Left renal cortex interstitium (tissue), 4 donors: ENCODE measurements at regions not wholly inside any gene's neighbourhood (a gene's known extent, or its start where the extent isn't known, plus 50 kb on each side); places are given as distances from the start of the nearest gene placed in this dataset.
"Not testable (repeated sequence)": the region's sequence is repeated elsewhere in the genome, so short reads cannot be mapped to it uniquely, and the experiment has no call there.

Experiments used
- DNase-seq, 4 donors: peaks; one replicate each; pipeline ENCODE4 v3.0.0-alpha.2; 2013; ENCODE audit warnings: low read depth in 4 of 4, low spot score in 2 of 4, missing footprints in 1 of 4

DNA sequence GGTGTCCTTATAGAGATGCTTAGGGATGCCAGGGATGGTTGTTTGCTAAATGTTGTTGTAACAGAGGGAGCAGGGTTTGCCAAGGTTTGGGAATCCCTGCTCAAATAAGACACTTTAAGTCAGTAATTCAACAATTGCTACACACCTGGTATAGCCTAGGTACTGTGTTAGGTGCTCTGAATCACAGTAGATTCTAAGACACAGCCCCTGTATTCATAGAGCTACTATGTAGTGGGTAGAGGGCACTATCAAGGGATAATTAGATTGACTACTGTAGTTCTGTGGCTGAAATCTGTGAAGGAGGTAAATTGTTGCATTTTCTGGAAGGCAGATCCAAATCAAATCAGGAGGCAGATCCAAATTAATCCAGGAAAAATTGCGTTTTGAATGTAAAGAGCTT, 149.2 kb downstream of the C12orf75 start:
- DNase-seq: no peak

DNA sequence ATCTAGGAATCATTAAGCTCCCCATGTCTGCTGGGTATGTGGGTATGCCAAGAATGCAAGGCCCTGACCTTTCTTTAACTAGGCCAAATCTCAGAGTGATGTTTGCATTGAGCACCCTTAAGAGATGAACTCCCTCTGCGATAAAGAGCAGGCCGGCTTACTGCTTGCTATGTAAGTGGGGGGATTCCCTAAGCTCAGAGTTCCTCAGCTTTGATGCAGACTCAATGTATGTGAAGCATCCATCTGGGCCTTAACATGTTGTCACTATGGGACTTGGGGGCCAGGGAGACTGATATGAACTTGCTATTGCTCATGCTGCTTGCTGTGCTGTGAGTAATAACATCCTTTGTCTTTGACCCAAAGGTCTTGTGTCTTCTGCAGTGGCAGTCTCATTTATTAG, 149.7 kb downstream of the C12orf75 start:
- DNase-seq: no peak

DNA sequence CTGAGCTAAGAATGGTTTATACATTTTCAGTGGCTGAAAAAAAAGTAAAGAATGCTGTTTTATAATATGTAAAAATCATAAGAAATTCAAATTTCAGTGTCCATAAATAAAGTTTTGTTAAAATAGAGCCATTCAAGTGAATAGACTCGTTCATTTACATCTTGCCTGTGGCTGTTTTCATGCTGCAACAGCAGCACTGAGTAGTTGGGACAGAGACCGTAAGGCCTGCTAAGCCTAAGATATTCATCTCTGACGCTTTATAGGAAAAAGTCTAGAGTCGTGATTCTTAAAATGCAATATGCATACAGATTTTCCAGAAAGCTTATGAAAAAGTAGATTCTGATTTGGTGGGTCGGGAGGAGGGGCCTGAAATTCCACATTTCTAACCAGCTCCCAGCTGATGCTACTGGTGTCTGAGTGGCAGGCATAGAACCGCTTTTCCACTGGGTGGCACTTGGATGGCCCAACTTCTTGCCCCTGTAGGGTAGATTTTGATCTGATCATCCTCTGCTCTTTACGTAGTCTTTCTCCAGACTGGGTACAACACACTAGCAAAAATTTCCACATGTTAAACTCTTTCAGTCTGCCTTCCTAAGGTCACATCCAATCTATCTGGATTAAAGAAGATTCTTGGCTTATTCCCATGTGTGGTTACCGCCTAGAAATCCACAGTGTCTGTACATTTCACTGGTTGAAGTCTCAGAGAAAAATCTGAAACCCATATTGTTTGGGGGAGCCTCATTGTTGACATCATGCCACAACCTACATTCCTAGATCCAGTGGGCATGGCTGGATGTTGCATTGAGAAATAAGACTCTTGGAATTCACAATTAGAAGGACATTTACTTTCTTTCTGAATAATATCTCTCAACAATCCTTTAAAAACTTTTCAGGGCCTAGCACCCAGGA, 151.2 kb downstream of the C12orf75 start:
- no peak for DNase-seq

DNA sequence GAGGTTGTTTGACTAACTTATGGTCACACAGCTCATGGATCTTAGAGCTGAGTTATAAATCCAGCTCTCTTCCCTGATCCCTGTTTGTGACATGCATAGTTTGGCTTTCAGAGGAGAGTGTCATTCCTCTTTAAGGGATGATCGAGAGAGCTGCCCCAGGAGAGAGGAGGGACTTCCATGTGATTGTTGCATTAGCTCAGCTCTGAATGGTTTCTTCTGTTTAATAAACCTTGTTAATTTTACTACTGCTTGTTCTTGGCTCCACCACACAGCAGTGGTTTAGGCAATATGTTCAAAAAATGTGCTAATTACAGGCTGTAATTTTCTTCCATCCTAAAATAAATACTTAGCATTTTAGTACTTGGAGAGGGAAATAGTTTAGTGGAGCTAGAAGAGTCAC, 152.5 kb downstream of the C12orf75 start:
- no peak for DNase-seq

DNA sequence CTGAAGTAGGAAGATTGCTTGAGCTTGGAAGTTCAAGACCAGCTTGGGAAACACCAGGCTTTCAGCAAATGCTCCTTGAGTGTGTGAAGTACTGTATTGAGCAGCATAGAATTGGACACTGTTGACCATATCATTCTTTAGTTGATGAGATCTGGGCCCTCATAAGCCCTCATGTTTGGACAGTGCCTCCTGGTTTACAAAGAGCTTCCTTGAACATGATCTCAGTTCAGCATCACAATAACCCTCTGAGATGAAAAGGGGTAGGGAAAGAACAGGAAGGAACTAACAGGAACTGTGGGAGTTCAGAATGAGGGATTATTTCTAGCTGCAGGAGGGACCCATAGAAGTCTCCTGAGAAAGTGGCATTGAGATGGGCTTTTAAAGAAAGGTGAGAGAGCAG, 153.2 kb downstream of the C12orf75 start:
- no peak for DNase-seq

DNA sequence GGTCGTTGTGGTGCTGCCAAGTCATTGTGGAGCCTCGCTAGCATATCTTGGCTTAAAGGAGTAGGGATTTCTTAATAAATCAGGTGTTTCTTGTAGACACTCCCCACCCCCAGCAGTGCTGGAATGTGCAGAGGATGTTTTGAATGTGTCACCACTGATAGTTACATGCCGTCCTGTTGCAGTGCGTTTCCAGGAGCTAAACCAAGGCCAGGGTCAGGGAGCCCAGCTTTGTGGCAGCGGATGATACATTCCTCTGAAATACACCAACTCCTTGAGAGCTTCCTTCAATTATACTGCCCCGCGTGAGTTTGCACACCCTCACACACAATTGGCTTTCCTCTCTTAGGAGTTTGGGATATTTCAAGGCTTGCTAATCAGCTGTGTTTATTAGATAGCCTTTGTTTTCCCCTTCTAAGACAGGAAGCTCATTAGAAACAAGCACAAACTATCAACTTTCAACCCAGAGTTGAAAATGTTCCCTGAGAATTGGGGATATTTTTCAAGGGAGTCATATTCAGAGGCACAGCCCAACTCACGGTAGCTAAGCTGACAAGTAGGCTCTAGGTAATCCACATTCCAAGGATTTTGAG, 154.9 kb downstream of the C12orf75 start:
- DNase-seq: no peak

DNA sequence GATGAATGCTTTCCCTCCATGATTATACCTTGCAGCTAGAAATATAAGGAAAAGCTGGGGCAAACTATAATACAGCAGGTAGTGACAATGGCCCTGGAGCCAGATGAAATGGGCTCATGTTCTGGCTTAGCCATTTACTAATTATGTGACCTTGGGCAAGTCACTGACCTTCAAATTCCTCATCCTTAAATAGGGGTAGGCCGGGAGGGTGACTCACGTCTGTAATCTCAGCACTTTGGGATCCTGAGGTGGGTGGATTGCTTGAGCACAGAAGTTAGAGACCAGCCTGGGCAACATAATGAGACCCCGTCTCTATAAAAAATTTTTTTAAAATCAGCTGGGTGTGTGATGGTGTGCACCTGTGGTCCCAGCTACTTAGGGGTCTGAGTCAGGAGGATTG, 155.4 kb downstream of the C12orf75 start:
- no peak for DNase-seq

DNA sequence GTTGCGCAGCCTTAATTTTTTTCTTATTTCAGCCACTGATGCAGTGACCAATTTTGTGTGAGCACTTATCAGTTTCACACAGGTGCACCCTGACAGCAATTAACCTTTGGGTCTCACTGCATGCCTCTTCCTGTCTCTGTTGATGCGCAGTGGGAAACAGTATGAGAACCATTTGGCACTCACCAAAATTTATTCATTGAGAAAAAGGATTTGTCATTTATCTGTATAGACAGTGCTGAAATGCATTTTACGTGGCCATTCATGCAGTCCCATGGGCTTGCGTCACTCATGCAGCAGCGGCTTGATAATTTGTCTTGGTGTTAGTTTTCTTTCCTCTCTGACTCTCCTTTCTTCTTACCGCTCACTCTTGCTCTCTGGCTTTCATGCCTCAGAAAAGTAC, 157.5 kb downstream of the C12orf75 start:
- DNase-seq: no peak

DNA sequence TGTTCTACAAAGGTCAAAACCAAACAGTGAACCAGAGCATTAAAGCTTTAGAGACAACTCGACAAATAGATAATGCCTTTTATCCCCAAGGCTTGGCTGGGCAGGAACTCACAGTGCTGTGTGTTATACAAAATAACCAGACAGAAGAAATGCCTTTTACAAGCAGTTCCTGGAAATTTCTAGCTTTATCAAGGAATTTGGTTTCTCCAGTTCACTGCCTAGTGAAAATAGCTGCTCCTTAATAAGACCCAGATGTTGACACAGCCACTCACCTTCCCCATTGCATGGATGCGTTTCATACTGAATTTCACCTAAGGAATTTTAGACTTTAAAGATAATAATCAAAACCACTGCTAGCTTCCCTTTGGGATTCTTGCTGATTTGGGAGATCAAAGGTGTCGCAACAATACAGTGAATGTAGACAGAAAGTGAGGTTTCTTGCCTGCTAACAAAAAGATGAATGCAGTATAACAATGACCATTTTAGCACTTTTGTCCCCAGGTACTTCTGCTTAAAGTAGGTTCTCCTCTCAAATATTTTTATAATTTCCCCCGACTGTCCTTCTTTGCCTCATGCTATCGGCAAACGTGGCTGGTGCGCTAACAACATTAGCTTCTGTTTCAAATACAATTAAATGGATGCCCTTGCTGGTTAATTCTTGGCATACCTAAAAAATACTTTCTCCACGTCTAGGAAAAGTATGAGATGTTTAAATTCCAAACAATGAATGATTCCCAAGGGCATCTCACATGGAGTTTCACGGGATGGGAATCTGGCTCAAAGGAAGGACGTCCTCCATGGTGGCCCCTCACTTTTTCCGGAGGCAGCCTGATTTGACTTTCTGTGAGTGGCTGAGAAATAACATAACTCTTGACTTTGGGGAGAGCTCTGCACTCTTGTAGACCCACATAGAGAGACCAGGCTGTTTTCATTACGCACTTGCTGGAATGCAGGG, 162.4 kb downstream of the C12orf75 start:
- no peak for DNase-seq

DNA sequence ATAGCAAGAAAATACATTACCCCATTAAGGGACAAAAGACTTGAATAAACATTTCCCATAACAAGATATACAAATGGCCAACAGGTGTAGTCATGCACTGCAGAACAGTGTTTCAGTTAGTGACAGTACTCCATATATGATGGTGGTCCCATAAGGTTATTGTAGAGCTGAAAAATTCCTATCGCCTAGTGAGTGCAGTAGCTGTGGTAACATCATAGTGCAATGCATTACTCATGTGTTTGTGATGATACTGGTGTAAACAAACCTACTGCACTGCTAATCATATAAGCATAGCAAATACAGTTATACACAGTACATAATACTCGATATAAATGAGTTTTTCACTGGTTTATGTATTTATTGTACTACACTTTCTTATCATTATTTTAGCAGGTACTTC, 168.7 kb downstream of the C12orf75 start:
- DNase-seq: no peak

DNA sequence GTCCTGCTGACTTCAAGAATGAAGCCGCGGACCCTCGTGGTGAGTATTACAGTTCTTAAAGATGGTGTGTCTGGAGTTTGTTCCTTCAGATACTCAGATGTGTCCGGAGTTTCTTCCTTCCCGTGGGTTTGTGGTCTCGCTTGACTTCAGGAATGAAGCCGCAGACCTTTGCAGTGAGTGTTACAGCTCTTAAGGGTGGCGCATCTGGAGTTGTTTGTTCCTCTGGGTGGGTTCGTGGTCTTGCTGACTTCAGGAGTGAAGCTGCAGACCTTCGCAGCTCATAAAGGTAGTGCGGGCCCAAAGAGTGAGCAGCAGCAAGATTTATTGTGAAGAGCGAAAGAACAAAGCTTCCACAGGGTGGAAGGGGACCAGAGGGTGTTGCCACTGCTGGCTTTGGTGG, 170.2 kb downstream of the C12orf75 start:
- DNase-seq: not testable (repeated sequence)

DNA sequence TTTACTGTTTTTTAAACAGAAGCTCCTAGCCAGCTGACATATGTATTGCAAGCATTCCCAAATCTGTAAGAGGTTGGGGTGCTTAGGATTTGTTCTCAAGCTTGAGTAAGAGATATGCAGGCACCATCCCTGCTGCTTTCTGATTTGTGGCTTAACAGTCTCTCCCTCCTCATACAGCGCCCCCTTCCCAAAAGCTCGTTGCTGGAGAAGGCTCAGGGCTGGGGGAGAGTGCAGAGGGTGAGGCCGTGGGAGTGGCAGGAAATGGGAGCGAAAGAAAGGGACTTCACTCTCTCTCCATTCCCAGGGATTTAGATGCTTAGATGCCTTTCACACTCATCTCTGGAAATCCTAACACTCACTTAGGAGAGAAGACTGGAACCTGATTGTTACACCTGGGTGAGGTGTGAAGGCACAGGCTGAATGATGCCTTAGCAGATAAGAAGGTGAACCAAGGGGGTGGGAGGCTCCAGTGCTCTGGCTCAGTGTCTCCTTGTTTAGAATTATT, 172.0 kb downstream of the C12orf75 start:
- DNase-seq: no peak

DNA sequence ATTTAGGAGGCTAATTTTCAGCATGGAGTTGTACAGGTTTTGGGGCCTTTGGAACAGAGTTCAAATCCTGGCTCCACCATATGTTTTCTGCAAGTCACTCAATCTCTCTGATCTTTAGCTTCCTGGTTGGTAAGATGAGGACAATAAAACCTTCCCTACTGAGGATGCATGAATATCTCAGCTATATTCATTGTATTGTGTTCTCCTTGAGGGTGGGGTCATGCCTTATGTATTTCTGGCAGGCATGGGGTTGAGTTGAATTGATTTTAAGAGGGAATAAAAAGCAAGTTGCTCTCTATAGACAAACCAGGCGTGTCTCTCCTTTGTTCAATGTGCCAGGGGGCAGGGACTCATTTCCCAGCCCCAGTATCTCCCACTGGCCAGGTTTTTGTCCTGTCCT, 173.1 kb downstream of the C12orf75 start:
- no peak for DNase-seq

DNA sequence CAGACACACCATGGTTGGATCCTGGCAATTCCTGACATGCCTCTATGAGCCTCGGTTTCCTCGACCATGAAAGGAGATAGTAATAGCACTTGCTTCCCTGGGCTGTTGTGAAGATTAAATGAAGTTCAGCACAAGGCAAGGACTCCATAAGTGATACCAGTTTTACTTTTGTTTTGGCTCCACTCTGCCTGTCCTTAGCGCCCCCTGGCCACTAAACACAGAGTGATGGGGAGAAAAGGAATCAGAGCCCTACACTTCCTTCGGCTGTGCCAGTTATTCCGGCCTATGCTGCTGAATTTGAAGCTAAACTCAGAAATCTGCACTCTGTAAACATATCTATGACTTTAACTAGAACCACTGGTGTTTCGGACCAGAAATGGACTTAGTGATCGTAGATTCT, 173.8 kb downstream of the C12orf75 start:
- DNase-seq: no peak

DNA sequence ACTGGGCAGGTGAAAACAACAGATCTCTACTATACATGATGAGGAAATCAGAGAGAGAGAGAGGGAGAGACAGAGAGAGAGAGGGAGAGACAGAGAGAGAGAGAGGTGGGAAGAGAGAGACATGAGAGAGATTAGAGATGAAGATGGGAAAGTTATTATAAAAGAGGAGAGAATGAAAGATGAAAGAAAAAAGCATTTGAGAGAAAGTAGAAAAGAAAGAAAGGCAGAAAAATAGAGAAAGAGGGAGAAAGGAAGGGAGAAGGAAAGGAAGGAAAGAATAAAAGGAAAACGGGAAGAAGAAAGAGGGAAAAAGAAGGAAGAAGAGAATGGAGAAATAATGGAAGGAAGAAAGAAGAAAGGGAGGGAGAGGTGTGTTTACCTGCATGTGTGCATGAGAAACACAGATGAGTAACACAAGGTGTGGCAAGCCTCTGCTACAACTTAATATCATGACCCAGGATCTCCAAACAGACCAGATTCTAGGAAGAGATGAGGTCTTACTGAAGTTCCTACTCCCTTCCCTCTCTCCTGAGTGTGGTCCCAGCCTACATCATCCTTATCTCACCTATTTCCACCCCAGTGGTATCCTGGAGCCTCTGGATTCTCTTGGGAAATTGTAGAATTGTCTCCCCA, 176.3 kb downstream of the C12orf75 start:
- no peak for DNase-seq

DNA sequence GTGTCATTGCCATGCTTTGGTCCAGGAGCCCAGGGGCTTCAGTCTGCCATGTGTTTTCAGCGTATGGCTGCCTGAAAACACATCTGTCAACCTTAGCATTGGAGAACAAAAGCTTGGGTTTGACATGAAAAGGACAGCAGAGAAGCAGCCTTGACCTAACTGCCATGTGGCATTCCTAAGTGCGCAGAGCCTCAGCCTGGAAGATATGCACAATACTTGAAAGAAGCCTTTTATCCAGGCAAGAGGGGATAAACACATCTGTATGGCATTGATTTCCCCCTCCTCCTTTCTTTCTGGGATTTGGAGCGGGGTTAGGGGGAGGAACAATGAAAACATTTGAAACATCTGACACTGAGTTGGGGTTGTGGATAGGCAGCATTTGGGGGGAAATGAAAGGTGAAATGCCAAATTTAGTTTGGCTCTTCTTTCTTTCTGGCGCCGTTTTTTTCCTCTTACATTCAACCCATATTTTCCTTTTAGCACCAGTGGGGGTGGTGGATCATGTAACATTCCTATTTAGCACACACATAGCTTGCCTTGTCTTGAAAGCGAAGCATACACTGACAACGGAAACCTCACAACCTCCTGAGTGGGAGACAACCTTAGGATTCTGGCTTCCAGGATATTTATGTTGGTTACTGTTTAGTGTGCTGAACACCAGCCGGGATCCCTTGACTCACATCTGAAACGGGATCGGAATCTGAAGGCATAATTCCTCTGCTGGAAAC, 177.0 kb downstream of the C12orf75 start:
- no peak for DNase-seq

DNA sequence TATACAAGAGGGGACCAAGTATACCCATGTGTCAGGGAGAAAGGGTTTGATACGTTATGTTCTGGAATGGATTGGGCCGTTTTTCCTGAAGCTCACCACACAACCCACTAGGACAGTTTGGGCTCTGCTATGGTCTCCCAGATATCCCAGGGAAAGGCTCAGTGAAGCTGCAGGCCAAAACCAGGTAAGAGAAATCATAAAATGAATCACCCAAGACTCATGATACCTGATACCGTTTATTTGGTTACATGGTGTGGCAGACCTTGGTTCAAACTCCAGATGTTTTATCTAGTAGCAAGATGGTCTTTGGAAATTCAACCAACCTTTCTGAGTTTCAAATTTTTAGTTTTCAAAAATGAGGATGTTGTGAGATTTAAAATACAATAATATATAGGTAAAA, 177.6 kb downstream of the C12orf75 start:
- no peak for DNase-seq

DNA sequence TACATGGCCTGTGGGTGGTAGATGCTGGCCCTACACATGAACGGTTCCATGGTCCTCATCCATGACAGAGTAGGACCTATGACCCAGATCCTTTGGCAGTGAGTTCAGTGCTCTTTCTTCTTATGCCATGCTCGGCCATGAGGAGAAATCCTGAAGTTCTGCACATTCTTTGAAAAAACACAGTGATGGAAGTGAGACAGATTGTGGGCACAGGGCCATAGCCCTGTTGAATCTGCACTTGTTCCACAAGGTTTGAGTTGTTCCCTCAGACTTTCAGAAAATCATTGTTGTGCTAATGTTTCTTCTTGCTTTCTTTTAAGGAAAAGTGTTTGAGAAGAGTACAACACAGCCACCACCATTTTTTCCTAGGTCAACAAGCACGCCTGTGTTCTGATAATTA, 180.0 kb downstream of the C12orf75 start:
- no peak for DNase-seq

DNA sequence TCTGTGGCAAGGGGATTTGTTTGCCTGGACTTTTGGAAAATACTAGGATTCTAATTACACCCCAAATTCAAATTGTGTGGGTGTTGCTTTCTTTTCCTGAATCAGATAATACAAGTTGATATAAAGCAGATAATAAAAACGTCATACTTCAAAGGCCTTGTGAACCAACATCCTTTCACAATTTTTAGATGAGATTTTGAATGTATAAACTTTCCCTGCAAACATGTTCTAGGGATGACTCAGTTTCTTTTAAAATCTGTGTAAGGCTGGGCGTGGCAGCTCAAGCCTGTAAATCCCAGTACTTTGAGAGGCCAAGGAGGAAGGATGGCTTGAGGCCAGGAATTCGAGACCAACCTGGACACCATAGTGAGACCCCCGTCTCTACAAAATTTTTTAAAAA, 182.4 kb downstream of the C12orf75 start:
- DNase-seq: not testable (repeated sequence)
